Choroid plexus epithelial cell (primary cell): ENCODE measurements at regions not wholly inside any gene's neighbourhood (a gene's known extent, or its start where the extent isn't known, plus 50 kb on each side); places are given as distances from the start of the nearest gene placed in this dataset.

Experiments
- DNase-seq: peaks from one replicate; pipeline ENCODE4 v3.0.0-alpha.2; 2010; ENCODE audit warnings: low read depth
- H3K4me3 ChIP-seq: 2 replicates; pipeline ENCODE4 v1.5.1; 2011; ENCODE audit warnings: low read depth, mild to moderate bottlenecking, control low read depth, low read length, moderate library complexity
- TF ChIP-seq, protein P1 (sequence below): conservative IDR thresholded peaks from 2 replicates; pipeline ENCODE4 v1.5.1; 2011; ENCODE audit warnings: low read depth, mild to moderate bottlenecking, control low read depth, inconsistent platforms, low read length, moderate library complexity

DNA sequence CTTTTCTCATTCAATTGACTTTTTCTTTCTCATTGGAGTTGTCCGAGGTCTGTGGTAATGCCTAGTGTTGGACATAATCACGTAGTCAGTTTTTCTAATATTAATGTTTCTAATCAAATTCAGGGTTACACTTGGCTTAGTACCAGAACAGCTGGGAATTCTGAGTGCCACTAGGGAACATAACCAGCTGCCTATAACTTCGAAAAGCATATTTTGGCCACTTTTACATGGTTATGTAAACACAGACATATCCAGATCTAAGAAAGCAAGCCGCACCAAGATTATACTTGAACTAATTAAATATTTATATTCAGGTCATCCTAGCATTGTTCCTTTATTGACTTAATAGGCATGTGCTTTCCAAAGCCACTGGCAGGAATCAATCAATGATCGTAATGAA lies 91.1 kb upstream of the ARHGAP28 start:
- TF ChIP-seq, protein P1, sequence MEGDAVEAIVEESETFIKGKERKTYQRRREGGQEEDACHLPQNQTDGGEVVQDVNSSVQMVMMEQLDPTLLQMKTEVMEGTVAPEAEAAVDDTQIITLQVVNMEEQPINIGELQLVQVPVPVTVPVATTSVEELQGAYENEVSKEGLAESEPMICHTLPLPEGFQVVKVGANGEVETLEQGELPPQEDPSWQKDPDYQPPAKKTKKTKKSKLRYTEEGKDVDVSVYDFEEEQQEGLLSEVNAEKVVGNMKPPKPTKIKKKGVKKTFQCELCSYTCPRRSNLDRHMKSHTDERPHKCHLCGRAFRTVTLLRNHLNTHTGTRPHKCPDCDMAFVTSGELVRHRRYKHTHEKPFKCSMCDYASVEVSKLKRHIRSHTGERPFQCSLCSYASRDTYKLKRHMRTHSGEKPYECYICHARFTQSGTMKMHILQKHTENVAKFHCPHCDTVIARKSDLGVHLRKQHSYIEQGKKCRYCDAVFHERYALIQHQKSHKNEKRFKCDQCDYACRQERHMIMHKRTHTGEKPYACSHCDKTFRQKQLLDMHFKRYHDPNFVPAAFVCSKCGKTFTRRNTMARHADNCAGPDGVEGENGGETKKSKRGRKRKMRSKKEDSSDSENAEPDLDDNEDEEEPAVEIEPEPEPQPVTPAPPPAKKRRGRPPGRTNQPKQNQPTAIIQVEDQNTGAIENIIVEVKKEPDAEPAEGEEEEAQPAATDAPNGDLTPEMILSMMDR: no peak
- no peak for DNase-seq
- no peak overlapping the region for H3K4me3 ChIP-seq

DNA sequence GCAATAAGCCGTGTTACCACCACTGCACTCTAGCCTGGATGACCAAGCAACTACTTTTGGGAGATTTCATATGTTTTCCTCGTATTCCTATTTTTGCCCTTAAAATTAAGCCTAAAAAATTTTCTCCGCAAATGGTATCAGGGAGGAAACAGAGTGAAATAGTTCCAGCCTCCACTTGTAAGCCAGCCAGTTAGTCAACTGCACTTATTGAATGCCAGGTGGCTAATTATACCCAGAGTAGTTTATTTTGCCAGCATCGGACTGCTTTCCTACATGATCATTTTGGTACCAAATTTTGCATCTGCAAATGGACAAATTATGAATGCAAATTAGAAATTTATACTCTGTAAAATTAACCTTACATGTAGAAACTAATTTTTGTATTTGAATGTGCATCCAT lies 90.2 kb upstream of the ARHGAP28 start:
- no peak for DNase-seq
- H3K4me3 ChIP-seq: no peak overlapping the region
- TF ChIP-seq, protein P1: no peak

DNA sequence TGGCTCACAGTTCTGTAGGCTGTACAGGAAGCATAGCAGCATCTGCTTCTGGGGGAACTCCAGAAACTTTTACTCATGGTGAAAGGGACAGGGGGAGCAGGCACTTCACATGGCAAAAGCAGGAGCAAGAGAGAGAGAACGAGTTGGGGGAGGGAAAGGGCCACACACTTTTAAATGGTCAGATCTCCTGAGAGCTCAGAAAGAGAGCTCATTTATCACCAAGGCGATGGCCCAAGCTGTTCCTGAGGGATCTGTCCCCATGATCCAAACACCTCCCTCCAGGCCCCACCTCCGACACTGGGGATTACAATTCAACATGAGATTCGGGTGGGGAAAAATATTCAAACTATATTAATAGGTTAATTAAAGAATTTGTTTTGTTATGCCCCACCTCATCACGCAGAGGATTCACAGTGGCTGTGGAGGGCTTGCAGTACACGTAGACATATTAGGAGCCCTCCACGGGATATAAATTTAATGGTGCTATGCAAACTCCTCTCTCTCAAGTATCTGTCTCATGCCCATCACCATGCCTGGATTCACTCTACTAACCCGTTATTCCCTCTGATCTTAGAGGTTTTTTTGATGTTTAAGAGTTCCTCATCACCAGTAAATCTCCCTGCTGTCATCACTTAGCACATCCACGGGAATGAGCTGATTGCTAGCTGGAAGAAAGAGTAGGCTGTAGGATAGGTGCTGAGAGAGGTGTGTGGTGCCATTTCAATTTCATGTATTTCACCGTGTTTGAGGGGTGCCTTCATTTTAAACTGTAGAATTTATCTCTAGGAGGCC lies 84.5 kb upstream of the ARHGAP28 start:
- TF ChIP-seq, protein P1: no peak
- no peak overlapping the region for H3K4me3 ChIP-seq
- DNase-seq: no peak

DNA sequence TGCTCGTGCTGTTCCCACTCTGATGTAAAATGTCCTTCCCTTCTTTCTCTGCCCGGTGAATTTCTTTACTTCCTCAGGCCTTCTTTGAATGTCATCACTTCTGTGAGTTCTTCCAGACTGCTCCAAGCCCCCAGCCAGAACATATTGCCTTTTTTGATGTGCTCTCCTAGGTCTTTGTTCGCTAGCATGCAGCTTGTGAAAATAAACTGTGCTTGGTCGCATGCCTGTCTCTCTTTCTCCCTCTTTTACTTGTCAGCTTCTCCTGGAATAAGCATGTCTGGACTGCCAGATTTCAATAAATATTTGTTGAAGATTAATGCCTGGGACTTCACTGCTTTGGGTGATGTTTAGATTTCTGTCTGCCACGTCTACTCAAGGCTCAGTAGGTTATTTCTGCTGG lies 82.7 kb upstream of the ARHGAP28 start:
- no peak overlapping the region for H3K4me3 ChIP-seq
- DNase-seq: no peak
- TF ChIP-seq, protein P1: no peak

DNA sequence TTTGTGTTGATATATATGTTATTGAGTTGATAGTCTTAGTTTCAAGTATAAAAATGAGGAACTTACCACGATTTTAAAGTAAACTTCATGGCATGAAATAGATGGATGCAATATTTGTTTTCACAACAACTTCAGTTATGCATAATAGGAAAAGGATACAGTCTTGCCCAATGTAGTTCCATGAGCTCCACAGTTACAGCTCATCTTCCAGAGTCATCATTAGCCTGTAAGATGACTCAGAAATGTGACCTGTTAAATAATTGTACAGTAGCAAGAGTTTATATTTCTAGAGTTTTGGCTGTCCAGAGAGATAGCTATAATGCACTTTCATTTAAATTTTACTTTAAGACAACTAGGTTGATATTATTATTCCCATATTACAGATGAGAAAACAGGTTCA lies 80.9 kb upstream of the ARHGAP28 start:
- no peak overlapping the region for H3K4me3 ChIP-seq
- TF ChIP-seq, protein P1: no peak
- peak; percentile 30 for DNase-seq

DNA sequence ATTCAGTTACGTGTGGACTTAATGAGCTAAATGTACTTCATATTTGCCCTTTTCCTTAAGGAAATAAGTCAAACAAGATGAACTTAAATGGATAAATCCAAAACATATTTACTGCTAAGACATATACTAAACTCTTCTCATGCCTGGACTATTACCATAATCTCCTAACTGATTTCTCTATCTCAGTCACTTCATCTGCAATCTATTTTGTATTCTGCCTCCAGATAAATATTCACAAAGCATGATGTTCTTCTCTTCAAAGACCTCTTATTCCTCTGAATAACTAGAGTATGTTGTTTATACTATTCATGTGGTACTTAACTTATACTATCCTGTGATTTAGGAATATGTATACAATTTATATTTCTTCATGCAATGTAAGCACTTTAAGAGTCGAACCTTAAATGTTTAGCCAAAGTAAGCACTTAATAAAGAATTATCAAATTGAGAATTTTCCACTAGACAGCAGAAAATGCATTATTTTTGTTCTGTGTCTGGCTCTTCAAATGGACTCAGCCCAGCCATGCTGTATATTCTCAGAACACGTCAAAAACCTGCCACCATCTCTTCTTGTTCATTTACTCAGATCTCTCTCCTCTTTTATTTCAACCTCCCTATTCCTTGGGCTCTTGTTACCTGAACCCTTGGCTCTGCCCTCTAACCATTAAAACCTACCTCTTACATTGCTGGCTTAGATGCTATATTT lies 79.9 kb upstream of the ARHGAP28 start:
- TF ChIP-seq, protein P1: no peak
- no peak for DNase-seq
- H3K4me3 ChIP-seq: no peak overlapping the region
